ENCODE measurements at regions not wholly inside any gene's neighbourhood (a gene's known extent, or its start where the extent isn't known, plus 50 kb on each side); places are given as distances from the start of the nearest gene placed in this dataset.

GRCh38 chr1:96281491-96281890, 440.1 kb upstream of the PTBP2 start:
- Histone ChIP-seq H3K27me3 (ENCODE audit: control insufficient read depth in 2 of 2, insufficient read depth in 2 of 2, low read length in 2 of 2) (no peaks in the 10 kb centered on the region), H3K27ac (ENCODE audit: insufficient read depth, low read depth, low read length) (no peak overlapping the region), H3K9me1 (replicated peaks; ENCODE audit: control insufficient read depth, extremely low read depth, insufficient read depth, low read length) (no peaks in the 10 kb centered on the region), H3K79me2 (ENCODE audit: control insufficient read depth, insufficient read depth, low read length) (no peaks in the 10 kb centered on the region), H3K4me2 (ENCODE audit: insufficient read depth, low read length) (no peak overlapping the region), H4K20me1 (replicated peaks; ENCODE audit: control insufficient read depth, extremely low read depth, insufficient read depth, low read length) (no peaks in the 10 kb centered on the region), H3K9ac (replicated peaks; ENCODE audit: extremely low read depth, insufficient read depth, low read length) (no peak overlapping the region), H3K4me1 (ENCODE audit: control insufficient read depth, extremely low read depth, insufficient read depth, low read length) (no peaks in the 10 kb centered on the region), H2AFZ (ENCODE audit: low read depth, low read length) (no peak overlapping the region), H3K36me3 (ENCODE audit: control insufficient read depth in 2 of 2, extremely low read depth in 1 of 2, insufficient read depth in 2 of 2, low read length in 2 of 2) (no peaks in the 10 kb centered on the region), H3K4me3 (replicated peaks in 1 of 3; ENCODE audit: insufficient read depth in 1 of 3, low read depth in 1 of 3, low read length in 3 of 3) (no peak overlapping the region), H3K9me3 (replicated peaks; ENCODE audit: control insufficient read depth, insufficient read depth, low read length) (no peaks in the 10 kb centered on the region)
- ChIA-PET POLR2A (no interaction called here), CTCF (no interaction called here)
- FAIRE-seq = no peak
- dilution Hi-C loops (cut with MboI; ENCODE audit: extremely low pct_ligation_motif_present, low sequenced_read_pairs) (no loop called here), intact Hi-C loops (cut with micrococcal nuclease) (no loop called here)
- TF ChIP-seq MAX (IDR thresholded peaks at IDR 0.05; ENCODE audit: insufficient read depth, insufficient read length) (no peak), JUN (IDR thresholded peaks at IDR 0.05; ENCODE audit: borderline replicate concordance, insufficient read depth, insufficient read length, low read depth) (no peak), MYC (IDR thresholded peaks at IDR 0.05; ENCODE audit: low read depth, low read length) (no peak), EZH2 (IDR thresholded peaks at IDR 0.05; ENCODE audit: borderline replicate concordance, low read depth, low read length, severe bottlenecking) (no peak), CTCF (IDR thresholded peaks at IDR 0.05; ENCODE audit: extremely low read depth in 1 of 2, insufficient read depth in 1 of 2, low read depth in 1 of 2, low read length in 2 of 2) (no peak), GATA2 (IDR thresholded peaks at IDR 0.05; ENCODE audit: insufficient read depth, insufficient read length, low read depth, low read length) (no peak), POLR2A (IDR thresholded peaks at IDR 0.05; ENCODE audit: low read depth, low read length) (no peak), FOS (IDR thresholded peaks at IDR 0.05; ENCODE audit: borderline replicate concordance, insufficient read depth, low read length) (no peak), POLR2AphosphoS5 (IDR thresholded peaks at IDR 0.05; ENCODE audit: insufficient read depth, low read depth, low read length) (no peak)
- BruUV-seq (replicated peaks) = no TSS peak
- no peak for DNase-seq (ENCODE audit: low read depth, low spot score)

Data from endothelial cell of umbilical vein (primary cell).